GM18498 (cell line): ENCODE measurements at regions not wholly inside any gene's neighbourhood (a gene's known extent, or its start where the extent isn't known, plus 50 kb on each side); places are given as distances from the start of the nearest gene placed in this dataset.
A peak's percentile ranks its signal among the peaks of the same experiment; 100 is the strongest.

ENCODE experiments used
- ATAC-seq: cut with Tn5 transposase; IDR thresholded peaks from one replicate; pipeline ENCODE4 v1.9.1; 2021; ENCODE audit warnings: mild to moderate bottlenecking, moderate library complexity; ENCODE audit not compliant: unreplicated experiment

- ATAC-seq = no peak
Measured at GRCh38 chr18:51789871-51790270, 550.1 kb upstream of the DCC start.

- ATAC-seq = no peak
Measured at GRCh38 chr18:51801514-51801913, 538.5 kb upstream of the DCC start.

DNA sequence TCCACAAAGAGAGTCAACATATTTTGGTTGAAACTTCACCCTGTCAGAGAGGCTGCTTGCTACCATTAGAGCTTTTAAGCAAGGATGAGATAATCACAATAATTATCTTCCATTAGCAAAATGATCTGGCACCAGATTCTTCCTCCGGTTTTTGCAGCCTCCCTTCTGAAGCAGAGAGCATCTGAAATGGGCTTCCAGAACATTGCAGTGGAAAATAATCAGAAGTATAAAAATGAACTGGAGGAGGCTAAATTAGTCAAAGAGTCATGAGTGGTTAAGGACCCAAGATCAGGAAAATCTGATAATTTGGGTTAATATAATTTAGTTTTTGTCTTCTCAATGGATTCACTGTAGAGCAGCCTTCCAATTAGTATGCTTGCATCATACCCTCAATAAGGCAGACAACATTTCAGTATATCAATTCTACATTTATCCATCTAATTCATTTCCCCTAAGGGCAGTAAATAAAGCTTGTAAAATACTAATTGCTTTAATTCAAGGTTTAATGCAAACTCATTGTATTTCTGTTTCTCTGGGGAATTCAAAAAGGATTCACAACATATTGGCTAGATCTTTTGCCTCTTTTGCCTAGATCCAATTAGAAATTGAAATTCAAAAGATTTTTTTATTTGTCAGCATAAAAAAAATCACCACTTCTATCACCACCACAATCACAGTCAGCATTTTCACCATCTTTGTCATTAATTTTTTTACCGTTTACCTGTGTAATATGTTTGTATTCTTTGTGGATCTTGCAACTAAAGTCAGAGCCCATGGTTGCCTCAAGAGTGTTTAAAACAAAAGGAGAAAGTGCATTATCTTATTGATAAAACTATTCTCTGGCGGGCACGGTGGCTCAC is 537.2 kb upstream of the DCC start:
- ATAC-seq = no peak

DNA sequence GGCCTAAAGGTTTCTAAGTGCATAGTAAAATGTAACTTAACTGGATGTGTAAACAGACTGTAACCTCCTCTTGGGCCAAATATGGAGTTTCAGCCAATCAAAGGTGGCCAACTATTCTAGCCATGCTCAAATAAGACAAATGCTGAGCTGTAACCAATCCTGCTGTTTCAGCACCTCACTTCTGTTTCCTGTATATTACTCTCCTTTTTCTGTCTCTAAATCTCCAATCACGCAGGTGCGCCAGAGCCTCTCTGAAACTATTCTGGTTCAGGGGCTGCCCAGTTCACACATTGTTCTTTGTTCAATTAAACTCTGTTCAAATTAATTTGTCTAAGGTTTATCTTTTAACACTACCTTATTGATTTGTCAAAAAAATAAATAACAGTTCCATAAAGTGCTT is 532.7 kb upstream of the DCC start:
- ATAC-seq = no peak

DNA sequence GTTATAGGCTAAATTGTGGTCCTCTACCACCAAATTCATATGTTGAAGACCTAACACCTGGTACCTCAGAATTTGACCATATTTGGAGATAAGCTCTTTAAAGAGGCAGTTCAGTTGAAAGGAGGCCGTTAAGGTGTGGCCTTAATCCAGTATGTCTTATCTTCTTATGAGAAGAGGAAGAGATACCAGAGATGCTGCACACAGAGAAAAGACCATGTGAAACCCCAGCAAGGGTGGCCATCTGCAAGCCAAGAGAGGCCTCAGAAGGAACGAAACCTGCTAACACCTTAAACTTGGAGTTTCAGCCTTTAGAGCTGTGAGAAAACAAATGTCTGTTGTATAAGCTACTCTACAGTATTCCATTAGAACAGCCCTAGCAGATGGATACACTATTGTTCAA is 528.1 kb upstream of the DCC start:
- ATAC-seq = peak; percentile 50

DNA sequence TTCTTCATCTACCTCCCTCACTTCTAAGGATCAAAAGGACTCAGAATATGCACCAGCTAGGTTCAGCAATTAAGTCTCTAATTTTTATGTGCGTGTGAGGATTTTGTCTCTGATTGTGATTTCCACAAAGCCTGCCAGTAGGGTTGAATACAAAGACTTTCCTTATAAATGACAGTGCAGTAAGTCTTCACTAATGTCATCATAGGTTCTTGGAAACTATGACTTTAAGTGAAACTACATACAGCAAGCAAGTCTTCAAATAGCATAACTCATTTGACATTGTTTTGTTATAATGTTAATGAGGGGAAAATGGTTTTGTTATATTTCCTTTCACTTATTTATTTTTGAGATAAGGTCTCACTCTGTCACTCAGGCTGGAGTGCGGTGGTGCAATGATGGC is 526.3 kb upstream of the DCC start:
- no peak for ATAC-seq

- ATAC-seq = no peak
Measured at GRCh38 chr18:51821610-51822009, 518.4 kb upstream of the DCC start.

DNA sequence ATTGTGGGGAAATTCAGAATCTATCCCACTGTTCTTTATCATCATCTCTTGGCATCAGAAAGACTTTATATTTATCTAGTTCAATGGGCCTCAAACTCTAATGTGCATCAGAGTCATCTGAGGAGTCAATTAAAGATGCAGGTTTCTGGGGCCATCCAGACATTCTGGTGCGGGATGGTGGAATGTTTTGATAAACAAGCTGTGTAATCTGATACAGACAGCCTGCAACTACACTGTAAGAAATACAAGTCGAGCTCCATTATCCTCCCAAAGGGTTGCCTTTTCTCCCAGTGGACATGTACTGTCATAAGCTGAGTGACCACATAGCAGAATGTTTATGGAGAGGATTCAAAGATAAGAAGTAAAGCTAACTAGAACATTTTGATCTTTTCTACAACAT is 515.3 kb upstream of the DCC start:
- ATAC-seq = no peak

DNA sequence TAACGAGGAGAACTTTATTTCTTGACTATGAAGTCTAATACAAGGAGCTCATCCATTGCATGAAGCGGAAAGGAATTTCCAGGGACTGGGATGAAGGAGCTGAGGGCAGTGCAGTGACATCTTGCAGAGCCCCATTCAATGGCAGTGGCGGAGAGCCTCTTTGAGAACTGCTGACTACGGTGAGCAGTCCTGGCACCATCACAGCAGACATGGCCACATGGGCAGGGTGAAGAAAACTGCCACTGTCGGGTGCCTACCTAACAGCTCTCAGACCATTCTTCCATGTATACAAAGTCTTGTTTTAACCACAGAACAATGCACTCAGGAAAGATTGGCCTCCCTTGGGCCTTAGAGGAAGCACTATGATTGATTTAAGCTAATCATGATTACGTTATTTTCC is 506.1 kb upstream of the DCC start:
- ATAC-seq = no peak

DNA sequence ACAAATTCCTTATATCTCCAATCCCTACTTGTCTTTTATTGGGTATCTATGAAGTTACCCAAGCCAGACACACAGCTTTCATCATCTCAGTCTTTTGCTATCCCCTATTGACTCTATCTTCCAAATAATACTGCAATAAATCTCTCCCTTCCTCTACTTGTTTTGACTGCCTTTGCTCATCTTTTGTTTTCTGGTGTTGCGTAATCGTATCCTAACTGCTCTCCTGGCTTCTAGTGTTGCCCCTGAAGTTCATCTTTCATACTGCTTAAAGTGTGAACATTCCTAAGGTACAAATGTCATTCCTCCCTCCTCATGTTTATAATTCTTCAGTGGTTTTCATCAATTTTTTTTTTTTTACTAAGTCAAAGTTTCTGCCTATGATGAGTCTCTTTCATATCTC is 491.3 kb upstream of the DCC start:
- ATAC-seq = no peak

- ATAC-seq = no peak
Measured at GRCh38 chr18:51852681-51853080, 487.3 kb upstream of the DCC start.

DNA sequence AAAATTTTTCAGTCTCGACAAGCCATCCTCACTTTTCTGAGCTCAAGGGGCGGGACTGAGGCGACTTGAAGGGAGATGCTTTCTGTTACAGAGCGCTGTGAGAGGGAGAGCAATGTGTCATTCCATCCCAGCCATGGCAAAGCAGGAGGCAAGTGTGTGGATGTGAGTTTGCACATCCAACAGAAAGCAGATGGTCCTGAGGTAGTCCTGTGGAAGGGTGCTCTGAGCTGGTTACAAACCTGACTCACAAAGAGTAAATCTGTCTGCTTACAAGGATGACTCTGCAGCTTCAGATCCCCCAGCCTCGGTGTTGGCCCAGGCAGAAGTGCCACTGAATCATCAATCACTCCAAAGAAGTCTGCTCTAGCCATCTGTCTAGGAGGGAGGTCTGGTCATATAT is 482.0 kb upstream of the DCC start:
- no peak for ATAC-seq

- ATAC-seq = no peak
Measured at GRCh38 chr18:51861046-51861445, 479.0 kb upstream of the DCC start.

DNA sequence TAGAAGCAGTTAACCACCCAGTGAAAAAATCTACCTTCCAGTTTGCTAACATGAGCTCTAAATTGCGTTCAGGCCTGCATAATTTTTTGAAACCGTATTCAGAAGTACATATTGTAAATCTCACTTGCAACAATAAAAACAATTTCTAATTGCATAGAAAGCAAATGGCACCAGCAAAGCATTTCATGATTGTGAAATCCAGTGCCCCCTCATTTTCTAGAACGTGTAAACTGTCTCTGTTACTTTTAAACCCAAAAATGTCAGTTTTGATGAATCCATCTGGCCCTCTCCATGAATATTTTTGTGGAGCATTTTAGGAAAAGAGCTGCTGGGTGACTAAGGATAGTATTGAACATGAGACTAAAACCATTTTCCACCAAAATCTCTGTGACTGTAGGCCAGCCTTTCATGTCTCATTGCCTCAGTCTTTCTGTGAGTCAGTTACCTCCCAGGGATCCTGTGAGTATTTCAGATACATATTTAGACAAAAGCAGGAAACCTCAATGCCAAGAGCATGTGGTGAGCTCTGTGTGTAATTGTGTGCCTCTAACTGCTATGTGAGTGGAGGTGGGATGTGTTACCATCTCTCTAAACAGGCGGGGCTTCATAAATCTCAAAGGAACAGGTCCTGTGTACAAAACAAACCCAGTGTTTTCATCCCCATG is 477.8 kb upstream of the DCC start:
- no peak for ATAC-seq

GRCh38 chr18:51864219-51864965 is 475.6 kb upstream of the DCC start:
- no peak for ATAC-seq

- ATAC-seq = no peak
Measured at GRCh38 chr18:51865538-51865937, 474.5 kb upstream of the DCC start.

DNA sequence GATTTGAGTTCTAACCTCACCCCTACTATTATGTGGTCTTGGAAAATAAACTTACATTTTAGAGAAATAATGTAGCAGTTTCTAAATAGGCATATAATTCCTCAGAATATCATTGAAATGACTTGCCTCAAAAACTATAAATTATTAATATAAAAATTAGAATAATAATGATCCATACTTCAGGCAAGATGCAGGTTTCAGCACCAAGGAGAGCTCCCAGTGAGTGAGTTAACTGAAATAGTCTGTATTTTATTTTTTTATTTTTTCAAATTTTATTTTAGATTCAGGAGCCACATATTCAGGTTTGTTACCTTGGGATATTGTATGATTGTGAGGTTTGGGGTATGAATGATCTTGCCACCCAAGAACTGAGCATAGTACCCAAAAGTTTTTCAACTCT is 472.2 kb upstream of the DCC start:
- ATAC-seq = no peak

- no peak for ATAC-seq
Measured at GRCh38 chr18:51878724-51879123, 461.3 kb upstream of the DCC start.

- no peak for ATAC-seq
Measured at GRCh38 chr18:51879329-51879728, 460.7 kb upstream of the DCC start.

- ATAC-seq = no peak
Measured at GRCh38 chr18:51881394-51881793, 458.6 kb upstream of the DCC start.

DNA sequence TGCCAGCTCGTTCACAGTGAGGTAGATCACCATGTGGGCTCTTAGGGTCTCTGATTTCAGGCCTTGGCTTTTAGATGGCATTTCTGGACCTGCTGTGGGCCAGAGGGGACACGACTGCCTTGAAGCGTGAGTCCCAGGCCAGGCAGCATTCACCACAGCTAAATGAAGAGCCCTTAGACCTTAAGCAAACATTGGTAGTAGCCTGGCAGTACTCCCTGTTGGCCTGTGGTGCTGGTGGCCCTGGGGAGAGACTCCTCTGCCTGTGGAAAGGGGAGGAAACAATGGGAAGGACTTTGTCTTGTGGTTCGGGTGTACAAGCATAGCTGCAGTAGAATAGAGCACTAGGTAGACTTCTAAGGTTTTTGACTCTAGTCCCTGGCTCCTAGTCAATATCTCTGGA is 456.0 kb upstream of the DCC start:
- ATAC-seq = no peak

DNA sequence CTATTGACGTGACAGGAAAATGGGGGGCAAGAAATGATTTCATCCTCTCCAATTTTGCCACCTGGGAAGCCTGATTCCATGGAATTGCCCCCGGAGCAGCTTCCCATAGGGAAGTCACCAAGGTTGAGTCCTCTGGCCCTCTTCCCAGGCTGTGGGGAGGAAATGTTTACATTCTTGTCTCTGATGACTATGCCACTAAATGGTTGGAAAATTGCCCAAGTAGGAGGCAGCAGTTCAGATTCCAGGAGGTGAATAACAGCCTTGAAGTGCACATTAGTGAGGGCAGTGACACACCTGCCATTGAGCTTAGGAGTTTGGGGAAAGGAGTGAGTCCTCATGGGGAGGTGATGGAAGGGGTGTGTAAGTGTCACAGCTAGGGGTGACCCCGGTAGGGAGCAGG is 449.2 kb upstream of the DCC start:
- no peak for ATAC-seq
